KMS-11 (cell line): ENCODE measurements at regions not wholly inside any gene's neighbourhood (a gene's known extent, or its start where the extent isn't known, plus 50 kb on each side); places are given as distances from the start of the nearest gene placed in this dataset.

Source experiments
- H2AFZ ChIP-seq: fragments of 200-600 bp; sonication (generic); 2 replicates; pipeline ENCODE4 v1.6.1; 2016; ENCODE audit warnings: antibody characterized with exemption, mixed run types, low read depth
- H3K27ac ChIP-seq: fragments of 200-600 bp; sonication (generic); 2 replicates; pipeline ENCODE4 v1.6.1; 2016; ENCODE audit warnings: mild to moderate bottlenecking, mixed run types
- H3K27me3 ChIP-seq: fragments of 200-600 bp; sonication (generic); 2 replicates; pipeline ENCODE4 v1.6.1; 2017; ENCODE audit warnings: mild to moderate bottlenecking, low read depth, mixed run types, moderate library complexity; ENCODE audit not compliant: insufficient read depth
- H3K36me3 ChIP-seq: fragments of 200-600 bp; sonication (generic); 2 replicates; pipeline ENCODE4 v1.6.1; 2017; ENCODE audit warnings: mild to moderate bottlenecking, mixed run types; ENCODE audit not compliant: insufficient read depth
- H3K4me1 ChIP-seq: fragments of 200-600 bp; sonication (generic); 2 replicates; pipeline ENCODE4 v1.6.1; 2016; ENCODE audit warnings: mild to moderate bottlenecking, low read depth, mixed run types; ENCODE audit not compliant: poor library complexity, severe bottlenecking
- H3K4me2 ChIP-seq: fragments of 200-600 bp; sonication (generic); 2 replicates; pipeline ENCODE4 v1.7.0; 2016; ENCODE audit warnings: mild to moderate bottlenecking, mixed run types
- H3K4me3 ChIP-seq: fragments of 200-600 bp; sonication (generic); IDR thresholded peaks from 2 replicates; pipeline ENCODE4 v1.6.1; 2017; ENCODE audit warnings: low read depth, low read length, mixed read lengths; ENCODE audit not compliant: insufficient read depth
- H3K79me2 ChIP-seq: fragments of 200-600 bp; sonication (generic); 2 replicates; pipeline ENCODE4 v1.6.1; 2016; ENCODE audit warnings: low read depth, mixed run types; ENCODE audit not compliant: insufficient read depth
- H3K9ac ChIP-seq: fragments of 200-600 bp; sonication (generic); 2 replicates; pipeline ENCODE4 v1.6.1; 2016; ENCODE audit warnings: mild to moderate bottlenecking, mixed run types
- H4K20me1 ChIP-seq: fragments of 200-600 bp; sonication (generic); 2 replicates; pipeline ENCODE4 v1.6.1; 2016; ENCODE audit warnings: mild to moderate bottlenecking, mixed run types; ENCODE audit not compliant: insufficient read depth
- CTCF ChIP-seq: fragments of 200-600 bp; sonication (generic); conservative IDR thresholded peaks from 2 replicates; pipeline ENCODE4 v1.6.1; 2017; ENCODE audit warnings: low read depth, mild to moderate bottlenecking, antibody characterized with exemption, low read length, moderate library complexity, mixed read lengths

GRCh38 chr11:8777907-8778767, 95.5 kb downstream of the RPL27A start:
- H3K4me3 ChIP-seq: no peak overlapping the region
- no peak overlapping the region for H3K9ac ChIP-seq
- no peak overlapping the region for H3K4me2 ChIP-seq
- H4K20me1 ChIP-seq: no peaks in the 10 kb centered on the region
- no peaks in the 10 kb centered on the region for H3K79me2 ChIP-seq
- H3K4me1 ChIP-seq: no peaks in the 10 kb centered on the region
- H2AFZ ChIP-seq: no peak overlapping the region
- TF ChIP-seq CTCF: no peak
- no peaks in the 10 kb centered on the region for H3K36me3 ChIP-seq
- H3K27me3 ChIP-seq: no peaks in the 10 kb centered on the region
- H3K27ac ChIP-seq: no peak overlapping the region

GRCh38 chr11:8779107-8779506, 96.5 kb downstream of the RPL27A start:
- no peaks in the 10 kb centered on the region for H3K79me2 ChIP-seq
- H3K4me1 ChIP-seq: no peaks in the 10 kb centered on the region
- no peak overlapping the region for H3K27ac ChIP-seq
- no peak overlapping the region for H3K4me2 ChIP-seq
- H2AFZ ChIP-seq: no peak overlapping the region
- no peak overlapping the region for H3K4me3 ChIP-seq
- TF ChIP-seq CTCF: no peak
- no peak overlapping the region for H3K9ac ChIP-seq
- H4K20me1 ChIP-seq: no peaks in the 10 kb centered on the region
- no peaks in the 10 kb centered on the region for H3K27me3 ChIP-seq
- no peaks in the 10 kb centered on the region for H3K36me3 ChIP-seq

- H3K4me1 ChIP-seq: no peaks in the 10 kb centered on the region
- no peak overlapping the region for H3K4me3 ChIP-seq
- H2AFZ ChIP-seq: no peak overlapping the region
- TF ChIP-seq CTCF: no peak
- H4K20me1 ChIP-seq: no peaks in the 10 kb centered on the region
- no peaks in the 10 kb centered on the region for H3K36me3 ChIP-seq
- no peaks in the 10 kb centered on the region for H3K27me3 ChIP-seq
- no peak overlapping the region for H3K9ac ChIP-seq
- no peak overlapping the region for H3K27ac ChIP-seq
- no peaks in the 10 kb centered on the region for H3K79me2 ChIP-seq
- no peak overlapping the region for H3K4me2 ChIP-seq
These were observed 97.1 kb downstream of the RPL27A start for GRCh38 chr11:8779732-8780131.

GRCh38 chr11:8784954-8785353, 102.4 kb downstream of the RPL27A start:
- Histone ChIP-seq H3K9ac (no peak overlapping the region), H3K4me3 (no peak overlapping the region), H3K27me3 (no peaks in the 10 kb centered on the region), H4K20me1 (no peaks in the 10 kb centered on the region), H3K4me1 (peaks cover 9% of the 10 kb centered on the region), H3K36me3 (no peaks in the 10 kb centered on the region), H3K27ac (no peak overlapping the region), H3K4me2 (no peak overlapping the region), H2AFZ (no peak overlapping the region), H3K79me2 (no peaks in the 10 kb centered on the region)
- TF ChIP-seq CTCF: no peak
